Esophagus squamous epithelium (tissue), 4 donors: ENCODE measurements at regions not wholly inside any gene's neighbourhood (a gene's known extent, or its start where the extent isn't known, plus 50 kb on each side); places are given as distances from the start of the nearest gene placed in this dataset.

Experiments used
- POLR2A ChIP-seq, 4 donors: fragments of 450-650 bp; IDR thresholded peaks; one replicate each; pipeline ENCODE4 v1.6.1; 2017; ENCODE audit warnings: antibody characterized with exemption in 4 of 4, mild to moderate bottlenecking in 4 of 4, moderate library complexity in 3 of 4
- TF ChIP-seq, protein P1 (sequence below), 6 experiments: fragments of 450-650 bp in 4 of 6; fragments of 200-600 bp in 2 of 6; sonication (generic) in 2 of 6; IDR thresholded peaks; one replicate each; pipeline ENCODE4 v1.5.1; 2016 to 2019; ENCODE audit warnings: antibody characterized with exemption in 6 of 6, mild to moderate bottlenecking in 4 of 6, moderate library complexity in 4 of 6

DNA sequence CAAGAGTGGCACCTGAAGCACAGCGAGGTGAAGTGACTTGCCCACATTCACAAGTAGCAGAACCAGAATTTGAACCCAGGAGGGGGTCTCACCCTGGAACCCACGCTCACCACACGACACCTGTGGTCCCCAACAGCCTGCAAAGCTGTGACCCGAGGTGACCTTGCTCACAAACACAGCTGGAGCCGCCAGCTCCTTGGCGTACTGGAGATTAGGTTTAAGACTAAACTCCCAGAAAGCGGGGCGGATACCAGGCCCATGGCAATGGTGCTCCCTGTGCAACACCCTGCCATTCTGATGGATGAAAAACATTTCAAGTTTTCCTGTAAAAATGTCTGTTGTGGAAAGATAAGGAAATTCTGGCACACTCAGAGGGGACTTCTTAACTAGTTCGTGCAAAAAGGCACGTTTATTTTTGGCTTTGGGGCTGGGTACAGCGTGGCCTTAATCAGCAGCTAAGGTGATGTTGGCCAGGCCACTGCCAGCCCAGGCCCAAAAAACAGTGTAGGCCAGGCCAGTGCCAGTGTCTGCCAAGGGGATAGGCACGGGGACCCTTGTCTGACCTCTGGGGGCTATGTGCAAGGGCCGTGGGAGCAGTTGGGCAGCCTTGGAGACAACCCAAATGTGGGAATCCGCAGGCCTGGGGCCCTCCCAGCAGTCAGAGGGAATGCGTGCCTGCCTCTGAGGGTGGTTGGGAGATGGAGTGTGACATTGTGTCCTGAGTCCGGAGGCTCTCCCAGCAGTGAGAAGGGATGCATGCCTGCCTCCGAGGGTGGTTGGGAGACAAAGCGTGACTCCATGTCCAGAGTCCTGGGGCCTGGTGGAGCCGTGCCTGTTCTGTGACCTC is 185.0 kb upstream of the HS6ST1 start:
- TF ChIP-seq, protein P1, sequence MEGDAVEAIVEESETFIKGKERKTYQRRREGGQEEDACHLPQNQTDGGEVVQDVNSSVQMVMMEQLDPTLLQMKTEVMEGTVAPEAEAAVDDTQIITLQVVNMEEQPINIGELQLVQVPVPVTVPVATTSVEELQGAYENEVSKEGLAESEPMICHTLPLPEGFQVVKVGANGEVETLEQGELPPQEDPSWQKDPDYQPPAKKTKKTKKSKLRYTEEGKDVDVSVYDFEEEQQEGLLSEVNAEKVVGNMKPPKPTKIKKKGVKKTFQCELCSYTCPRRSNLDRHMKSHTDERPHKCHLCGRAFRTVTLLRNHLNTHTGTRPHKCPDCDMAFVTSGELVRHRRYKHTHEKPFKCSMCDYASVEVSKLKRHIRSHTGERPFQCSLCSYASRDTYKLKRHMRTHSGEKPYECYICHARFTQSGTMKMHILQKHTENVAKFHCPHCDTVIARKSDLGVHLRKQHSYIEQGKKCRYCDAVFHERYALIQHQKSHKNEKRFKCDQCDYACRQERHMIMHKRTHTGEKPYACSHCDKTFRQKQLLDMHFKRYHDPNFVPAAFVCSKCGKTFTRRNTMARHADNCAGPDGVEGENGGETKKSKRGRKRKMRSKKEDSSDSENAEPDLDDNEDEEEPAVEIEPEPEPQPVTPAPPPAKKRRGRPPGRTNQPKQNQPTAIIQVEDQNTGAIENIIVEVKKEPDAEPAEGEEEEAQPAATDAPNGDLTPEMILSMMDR (IDR thresholded peaks at IDR 0.05): no peak
- TF ChIP-seq POLR2A (IDR thresholded peaks at IDR 0.05): no peak
